HPDE6-E6E7 (cell line): ENCODE measurements at regions not wholly inside any gene's neighbourhood (a gene's known extent, or its start where the extent isn't known, plus 50 kb on each side); places are given as distances from the start of the nearest gene placed in this dataset.
"Not testable (repeated sequence)": the region's sequence is repeated elsewhere in the genome, so short reads cannot be mapped to it uniquely, and the experiment has no call there.

Experiments used
- DNase-seq: peaks from one replicate; pipeline ENCODE4 v3.0.0; 2011; ENCODE audit warnings: missing footprints; ENCODE audit errors: extremely low spot score

- no peak for DNase-seq
Measured at GRCh38 chr17:14547556-14547955, 246.7 kb downstream of the HS3ST3B1 start.

- no peak for DNase-seq
Measured at GRCh38 chr17:14547016-14547415, 246.1 kb downstream of the HS3ST3B1 start.

GRCh38 chr17:14545156-14545906 is 244.4 kb downstream of the HS3ST3B1 start:
- DNase-seq, result peak; percentile 41

GRCh38 chr17:14541714-14542113 is 240.8 kb downstream of the HS3ST3B1 start:
- DNase-seq, result no peak

GRCh38 chr17:14539801-14540200 is 238.9 kb downstream of the HS3ST3B1 start:
- DNase-seq, result no peak

GRCh38 chr17:14532242-14532641 is 231.4 kb downstream of the HS3ST3B1 start:
- not testable (repeated sequence) for DNase-seq

- no peak for DNase-seq
Measured at GRCh38 chr17:14525551-14526455, 224.9 kb downstream of the HS3ST3B1 start.

- DNase-seq, result no peak
Measured at GRCh38 chr17:14522795-14523387, 222.0 kb downstream of the HS3ST3B1 start.

- DNase-seq, result not testable (repeated sequence)
Measured at GRCh38 chr17:14518919-14519318, 218.0 kb downstream of the HS3ST3B1 start.

GRCh38 chr17:14514973-14515372 is 214.1 kb downstream of the HS3ST3B1 start:
- no peak for DNase-seq

- DNase-seq, result no peak
Measured at GRCh38 chr17:14513835-14514234, 213.0 kb downstream of the HS3ST3B1 start.

GRCh38 chr17:14510136-14510535 is 209.3 kb downstream of the HS3ST3B1 start:
- DNase-seq, result no peak

GRCh38 chr17:14508156-14508555 is 207.3 kb downstream of the HS3ST3B1 start:
- DNase-seq, result no peak

GRCh38 chr17:14506364-14506763 is 205.5 kb downstream of the HS3ST3B1 start:
- DNase-seq, result no peak

- no peak for DNase-seq
Measured at GRCh38 chr17:14505606-14506005, 204.7 kb downstream of the HS3ST3B1 start.

GRCh38 chr17:14499976-14500375 is 199.1 kb downstream of the HS3ST3B1 start:
- DNase-seq, result no peak

- no peak for DNase-seq
Measured at GRCh38 chr17:14498812-14499211, 197.9 kb downstream of the HS3ST3B1 start.

- DNase-seq, result no peak
Measured at GRCh38 chr17:14494161-14494560, 193.3 kb downstream of the HS3ST3B1 start.

- no peak for DNase-seq
Measured at GRCh38 chr17:14489986-14490385, 189.1 kb downstream of the HS3ST3B1 start.

- DNase-seq, result no peak
Measured at GRCh38 chr17:14488958-14489550, 188.2 kb downstream of the HS3ST3B1 start.

GRCh38 chr17:14487068-14487467 is 186.2 kb downstream of the HS3ST3B1 start:
- DNase-seq, result no peak

- DNase-seq, result no peak
Measured at GRCh38 chr17:14482715-14483114, 181.8 kb downstream of the HS3ST3B1 start.
